Breast epithelium (tissue), 3 donors: ENCODE measurements at regions not wholly inside any gene's neighbourhood (a gene's known extent, or its start where the extent isn't known, plus 50 kb on each side); places are given as distances from the start of the nearest gene placed in this dataset.

Experiments used
- POLR2AphosphoS5 ChIP-seq, 3 donors: sonication (generic); formaldehyde crosslinking; IDR thresholded peaks; one replicate each; pipeline ENCODE4 v1.6.1; 2017; ENCODE audit warnings: antibody characterized with exemption in 3 of 3
- TF ChIP-seq, protein P1 (sequence below), 3 donors: fragments of 450-650 bp; IDR thresholded peaks; one replicate each; pipeline ENCODE4 v1.5.1; 2016 to 2017; ENCODE audit warnings: antibody characterized with exemption in 3 of 3, mild to moderate bottlenecking in 3 of 3, moderate library complexity in 3 of 3

DNA sequence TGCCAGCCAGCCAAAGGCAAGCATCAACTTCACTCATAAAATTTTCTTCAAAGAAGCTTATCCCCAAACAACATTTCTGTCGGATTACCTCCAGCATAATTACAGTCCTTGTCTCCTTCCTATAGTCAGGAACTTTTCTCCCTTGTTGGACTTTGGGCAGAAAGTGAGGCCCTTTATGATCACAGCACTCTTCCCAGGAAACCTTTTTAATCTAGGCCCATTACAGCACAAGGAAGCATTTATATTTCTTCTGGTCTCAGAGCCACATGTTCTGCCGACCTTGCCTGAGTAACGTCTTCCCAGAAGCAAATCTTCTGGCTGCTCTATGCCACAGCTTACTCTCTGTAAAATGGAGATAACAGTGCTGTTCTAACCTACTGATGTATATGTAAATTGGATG, 437.2 kb upstream of the SLC35B3 start:
- TF ChIP-seq POLR2AphosphoS5 (IDR thresholded peaks at IDR 0.05) = no peak
- TF ChIP-seq, protein P1, sequence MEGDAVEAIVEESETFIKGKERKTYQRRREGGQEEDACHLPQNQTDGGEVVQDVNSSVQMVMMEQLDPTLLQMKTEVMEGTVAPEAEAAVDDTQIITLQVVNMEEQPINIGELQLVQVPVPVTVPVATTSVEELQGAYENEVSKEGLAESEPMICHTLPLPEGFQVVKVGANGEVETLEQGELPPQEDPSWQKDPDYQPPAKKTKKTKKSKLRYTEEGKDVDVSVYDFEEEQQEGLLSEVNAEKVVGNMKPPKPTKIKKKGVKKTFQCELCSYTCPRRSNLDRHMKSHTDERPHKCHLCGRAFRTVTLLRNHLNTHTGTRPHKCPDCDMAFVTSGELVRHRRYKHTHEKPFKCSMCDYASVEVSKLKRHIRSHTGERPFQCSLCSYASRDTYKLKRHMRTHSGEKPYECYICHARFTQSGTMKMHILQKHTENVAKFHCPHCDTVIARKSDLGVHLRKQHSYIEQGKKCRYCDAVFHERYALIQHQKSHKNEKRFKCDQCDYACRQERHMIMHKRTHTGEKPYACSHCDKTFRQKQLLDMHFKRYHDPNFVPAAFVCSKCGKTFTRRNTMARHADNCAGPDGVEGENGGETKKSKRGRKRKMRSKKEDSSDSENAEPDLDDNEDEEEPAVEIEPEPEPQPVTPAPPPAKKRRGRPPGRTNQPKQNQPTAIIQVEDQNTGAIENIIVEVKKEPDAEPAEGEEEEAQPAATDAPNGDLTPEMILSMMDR (IDR thresholded peaks at IDR 0.05) = no peak
